ENCODE measurements at regions not wholly inside any gene's neighbourhood (a gene's known extent, or its start where the extent isn't known, plus 50 kb on each side); places are given as distances from the start of the nearest gene placed in this dataset.

- no peak for TF ChIP-seq EZH2 (IDR thresholded peaks at IDR 0.05; ENCODE audit: low read length, missing control alignments)
- no peak for TF ChIP-seq CTCF (conservative IDR thresholded peaks at IDR 0.05 in 1 of 2, IDR thresholded peaks at IDR 0.05 in 1 of 2; ENCODE audit: low read depth in 1 of 2, low read length in 2 of 2)
Observed at GRCh38 chr1:165063181-165063965, 293.1 kb downstream of the LMX1A start.
